T-helper 2 cell treated with Interferon-gamma antibody and Interleukin-4, amounts not matched to agents 5 μg/mL and 100 μg/mL, for 36 hours (primary cell): ENCODE measurements at regions not wholly inside any gene's neighbourhood (a gene's known extent, or its start where the extent isn't known, plus 50 kb on each side); places are given as distances from the start of the nearest gene placed in this dataset.

Experiments
- DNase-seq: peaks from one replicate; pipeline ENCODE4 v3.0.0; 2021; ENCODE audit warnings: low spot score
- H3K27ac Mint-ChIP-seq: one replicate; pipeline ENCODE4 v1.8.0; 2021; ENCODE audit warnings: mild to moderate bottlenecking, mixed read lengths
- H3K27me3 Mint-ChIP-seq: one replicate; pipeline ENCODE4 v1.8.0; 2021; ENCODE audit warnings: low read depth, mixed read lengths
- H3K36me3 Mint-ChIP-seq: one replicate; pipeline ENCODE4 v1.8.0; 2021; ENCODE audit warnings: low read depth, mixed read lengths
- H3K4me1 Mint-ChIP-seq: one replicate; pipeline ENCODE4 v1.8.0; 2021; ENCODE audit warnings: low read depth, mixed read lengths
- H3K4me3 Mint-ChIP-seq: one replicate; pipeline ENCODE4 v1.8.0; 2022; ENCODE audit warnings: mild to moderate bottlenecking, moderate library complexity, mixed read lengths
- H3K9me3 Mint-ChIP-seq: one replicate; pipeline ENCODE4 v1.8.0; 2021; ENCODE audit warnings: mixed read lengths

GRCh38 chr2:84278386-84278785 is 180.7 kb downstream of the SUCLG1 start:
- Mint-ChIP-seq H3K9me3 (no peaks in the 10 kb centered on the region), H3K36me3 (no peaks in the 10 kb centered on the region), H3K4me1 (peaks cover 22% of the 10 kb centered on the region), H3K27me3 (peaks cover 26% of the 10 kb centered on the region), H3K27ac (peak overlapping the region; percentile 6), H3K4me3 (peak overlapping the region; percentile 5)
- DNase-seq: no peak

DNA sequence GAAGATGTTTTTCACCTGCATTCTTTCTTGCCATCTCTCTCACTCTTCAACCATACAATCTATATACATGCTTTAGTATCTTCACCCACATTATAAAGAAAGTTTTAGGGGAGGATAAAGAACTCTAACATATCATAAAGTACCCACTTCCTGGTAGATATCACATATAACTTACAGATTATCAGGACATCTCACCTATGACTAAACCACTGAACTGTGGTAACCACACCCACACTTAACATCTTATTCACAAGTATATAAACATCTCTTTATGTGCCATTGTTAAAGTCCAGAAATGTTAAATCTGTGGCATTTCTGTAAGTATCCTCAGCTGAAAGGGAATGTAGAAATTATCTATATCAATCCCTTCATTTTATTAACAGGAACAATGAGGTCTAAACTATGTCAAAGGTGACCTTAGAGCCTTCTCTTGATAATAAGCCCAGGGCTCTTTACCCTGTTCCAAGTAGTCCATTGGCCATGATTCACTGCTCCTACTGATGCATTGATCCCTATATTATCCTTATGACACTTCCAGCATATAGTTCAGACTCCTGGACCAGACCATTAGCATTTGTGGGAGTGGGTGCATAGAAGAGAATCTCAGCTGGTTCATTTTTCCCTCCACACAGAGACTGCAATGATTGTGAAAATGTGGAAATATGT is 182.4 kb downstream of the SUCLG1 start:
- H3K4me3 Mint-ChIP-seq: peak overlapping the region; percentile 36
- H3K27me3 Mint-ChIP-seq: peaks cover 37% of the 10 kb centered on the region
- no peaks in the 10 kb centered on the region for H3K9me3 Mint-ChIP-seq
- H3K36me3 Mint-ChIP-seq: no peaks in the 10 kb centered on the region
- H3K4me1 Mint-ChIP-seq: peaks cover 22% of the 10 kb centered on the region
- H3K27ac Mint-ChIP-seq: peak overlapping the region; percentile 53
- no peak for DNase-seq

DNA sequence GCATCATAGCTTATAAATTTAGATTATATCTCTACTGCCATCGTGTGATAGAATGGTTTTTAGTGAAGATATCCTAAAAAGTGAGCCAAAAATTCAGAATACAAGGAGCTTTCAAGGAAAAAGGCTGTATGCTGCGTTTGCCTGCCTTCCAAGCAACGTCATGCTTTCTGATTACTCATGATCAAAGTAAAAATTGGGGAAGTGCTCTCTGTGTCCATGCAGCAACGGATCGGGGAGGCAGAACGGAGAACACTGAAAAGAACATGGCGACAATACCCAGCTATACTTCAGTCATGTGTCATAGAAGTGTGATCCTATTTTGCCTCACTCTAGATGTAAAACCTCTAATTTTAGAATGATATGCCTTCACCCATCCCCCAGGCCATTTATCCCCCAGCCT is 185.7 kb downstream of the SUCLG1 start:
- Mint-ChIP-seq H3K27ac (no peak overlapping the region), H3K27me3 (peaks cover 38% of the 10 kb centered on the region), H3K4me1 (peaks cover 19% of the 10 kb centered on the region), H3K9me3 (no peaks in the 10 kb centered on the region), H3K4me3 (no peak overlapping the region), H3K36me3 (no peaks in the 10 kb centered on the region)
- DNase-seq: no peak

- Mint-ChIP-seq H3K4me1 (peaks cover 7% of the 10 kb centered on the region), H3K27ac (no peak overlapping the region), H3K36me3 (no peaks in the 10 kb centered on the region)
These were observed 187.1 kb downstream of the SUCLG1 start for GRCh38 chr2:84271977-84272376.

GRCh38 chr2:84257831-84258230 is 201.2 kb downstream of the SUCLG1 start:
- no peaks in the 10 kb centered on the region for H3K4me1 Mint-ChIP-seq
- no peak for DNase-seq
- H3K27me3 Mint-ChIP-seq: peaks cover 2% of the 10 kb centered on the region
- H3K4me3 Mint-ChIP-seq: no peak overlapping the region
- H3K36me3 Mint-ChIP-seq: no peaks in the 10 kb centered on the region
- H3K9me3 Mint-ChIP-seq: no peaks in the 10 kb centered on the region
- no peak overlapping the region for H3K27ac Mint-ChIP-seq

More at GRCh38 chr2:84271977-84272376, 187.1 kb downstream of the SUCLG1 start:
- no peak for DNase-seq
- Mint-ChIP-seq H3K27me3 (peaks cover 33% of the 10 kb centered on the region), H3K9me3 (no peaks in the 10 kb centered on the region), H3K4me3 (no peak overlapping the region)

- no peak for DNase-seq
These were observed 207.3 kb downstream of the SUCLG1 start for GRCh38 chr2:84251651-84252302.

DNA sequence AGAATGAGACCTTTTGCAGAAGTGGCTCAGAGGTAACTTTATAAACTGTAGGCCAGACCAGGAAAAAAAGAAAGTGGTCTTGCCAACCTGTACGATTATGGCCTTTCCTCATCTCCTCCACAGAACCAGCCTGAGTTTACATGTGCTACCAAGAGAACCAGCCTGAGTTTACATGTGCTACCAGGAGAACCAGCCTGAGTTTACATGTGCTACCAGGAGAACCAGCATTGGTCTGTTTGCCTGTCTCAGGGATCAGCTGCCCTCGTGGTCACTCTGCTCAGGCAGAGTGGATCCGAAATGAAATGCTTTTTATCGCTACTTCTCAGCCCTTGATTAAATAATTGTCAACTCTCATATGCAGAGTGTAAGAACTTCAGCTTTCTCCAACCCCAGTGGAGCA is 209.9 kb downstream of the SUCLG1 start:
- Mint-ChIP-seq H3K27me3 (no peaks in the 10 kb centered on the region), H3K4me1 (no peaks in the 10 kb centered on the region), H3K27ac (no peak overlapping the region), H3K9me3 (no peaks in the 10 kb centered on the region), H3K36me3 (no peaks in the 10 kb centered on the region), H3K4me3 (no peak overlapping the region)
- DNase-seq: no peak

More at GRCh38 chr2:84251651-84252302, 207.3 kb downstream of the SUCLG1 start:
- no peaks in the 10 kb centered on the region for H3K4me1 Mint-ChIP-seq
- H3K27ac Mint-ChIP-seq: no peak overlapping the region
- no peak overlapping the region for H3K4me3 Mint-ChIP-seq
- no peaks in the 10 kb centered on the region for H3K27me3 Mint-ChIP-seq
- no peaks in the 10 kb centered on the region for H3K9me3 Mint-ChIP-seq
- H3K36me3 Mint-ChIP-seq: no peaks in the 10 kb centered on the region

DNA sequence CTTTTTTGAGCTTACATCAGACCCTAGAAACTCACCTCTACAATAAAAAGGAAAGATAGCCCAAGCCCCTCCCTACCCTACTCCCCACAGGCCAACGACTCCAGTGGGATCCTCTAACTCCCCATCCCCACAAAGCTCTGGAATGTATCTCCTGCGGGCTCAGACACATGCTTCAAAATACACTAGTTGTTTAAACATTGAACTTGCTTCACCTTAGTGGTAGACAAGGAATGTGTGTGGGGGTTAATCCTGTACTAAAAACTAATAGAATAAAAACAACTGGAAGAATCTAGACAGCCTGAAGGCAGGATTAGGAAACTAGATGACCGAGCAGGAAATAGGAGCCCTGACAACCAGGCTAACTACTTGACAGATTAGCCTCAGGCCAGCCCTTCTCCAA is 211.5 kb downstream of the SUCLG1 start:
- no peak overlapping the region for H3K4me3 Mint-ChIP-seq
- DNase-seq: no peak
- no peaks in the 10 kb centered on the region for H3K27me3 Mint-ChIP-seq
- no peaks in the 10 kb centered on the region for H3K4me1 Mint-ChIP-seq
- H3K36me3 Mint-ChIP-seq: no peaks in the 10 kb centered on the region
- no peak overlapping the region for H3K27ac Mint-ChIP-seq
- H3K9me3 Mint-ChIP-seq: no peaks in the 10 kb centered on the region

GRCh38 chr2:84243788-84244733 is 215.0 kb downstream of the SUCLG1 start:
- no peak for DNase-seq
- Mint-ChIP-seq H3K27me3 (no peaks in the 10 kb centered on the region), H3K9me3 (no peaks in the 10 kb centered on the region), H3K4me1 (no peaks in the 10 kb centered on the region), H3K36me3 (no peaks in the 10 kb centered on the region), H3K4me3 (no peak overlapping the region), H3K27ac (no peak overlapping the region)

DNA sequence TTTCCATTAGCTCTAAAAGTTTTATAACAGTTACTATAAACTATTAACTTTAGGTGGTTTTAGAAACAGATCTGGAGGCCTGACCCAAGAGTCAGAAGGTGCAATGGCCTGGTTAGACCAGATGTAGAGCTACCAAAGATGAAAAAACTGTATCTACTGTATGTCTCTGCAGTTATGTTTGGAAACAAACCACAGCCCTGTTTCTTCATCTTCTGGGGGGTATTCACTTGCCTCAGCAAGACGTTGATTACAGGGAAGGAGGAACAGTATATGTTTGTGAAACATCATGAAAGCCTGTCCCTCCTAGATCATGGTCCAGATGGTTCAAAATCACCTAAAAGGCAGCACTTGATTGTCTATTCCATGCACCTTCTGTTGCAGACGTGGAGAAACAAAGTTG is 220.2 kb downstream of the SUCLG1 start:
- H3K36me3 Mint-ChIP-seq: no peaks in the 10 kb centered on the region
- no peak overlapping the region for H3K27ac Mint-ChIP-seq
- no peaks in the 10 kb centered on the region for H3K4me1 Mint-ChIP-seq
- no peaks in the 10 kb centered on the region for H3K9me3 Mint-ChIP-seq
- H3K27me3 Mint-ChIP-seq: no peaks in the 10 kb centered on the region
- no peak for DNase-seq
- no peak overlapping the region for H3K4me3 Mint-ChIP-seq

DNA sequence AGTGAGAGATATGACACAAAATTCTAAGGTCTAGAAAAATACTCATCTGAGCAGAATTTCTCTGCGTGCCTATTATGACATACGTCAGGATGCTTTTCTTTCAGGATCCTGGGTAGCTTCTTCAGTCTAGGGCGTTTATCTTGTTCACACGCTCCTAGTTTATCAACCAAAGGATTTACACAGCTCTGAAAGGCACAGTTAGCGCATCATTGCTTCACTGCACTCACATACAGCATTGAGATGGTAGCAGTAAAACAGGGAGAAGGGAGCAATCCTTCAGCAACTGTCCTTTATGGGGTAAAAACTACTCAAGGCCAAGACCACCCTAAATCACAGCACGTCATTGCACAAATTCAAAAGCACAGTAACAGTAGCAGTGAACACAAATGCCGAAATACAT is 222.8 kb downstream of the SUCLG1 start:
- no peak overlapping the region for H3K4me3 Mint-ChIP-seq

GRCh38 chr2:84234103-84234502 is 225.0 kb downstream of the SUCLG1 start:
- Mint-ChIP-seq H3K4me3 (no peak overlapping the region), H3K36me3 (no peaks in the 10 kb centered on the region), H3K4me1 (no peaks in the 10 kb centered on the region), H3K9me3 (no peaks in the 10 kb centered on the region), H3K27ac (no peak overlapping the region), H3K27me3 (no peaks in the 10 kb centered on the region)
- no peak for DNase-seq

More for the DNA sequence above, 222.8 kb downstream of the SUCLG1 start:
- Mint-ChIP-seq H3K27me3 (no peaks in the 10 kb centered on the region), H3K9me3 (no peaks in the 10 kb centered on the region), H3K4me1 (no peaks in the 10 kb centered on the region), H3K27ac (no peak overlapping the region), H3K36me3 (no peaks in the 10 kb centered on the region)
- DNase-seq: no peak

- no peak for DNase-seq
- H3K36me3 Mint-ChIP-seq: no peaks in the 10 kb centered on the region
- H3K4me3 Mint-ChIP-seq: no peak overlapping the region
- H3K27me3 Mint-ChIP-seq: no peaks in the 10 kb centered on the region
- H3K4me1 Mint-ChIP-seq: no peaks in the 10 kb centered on the region
- no peak overlapping the region for H3K27ac Mint-ChIP-seq
- no peaks in the 10 kb centered on the region for H3K9me3 Mint-ChIP-seq
These were observed 227.6 kb downstream of the SUCLG1 start for GRCh38 chr2:84231478-84231877.

DNA sequence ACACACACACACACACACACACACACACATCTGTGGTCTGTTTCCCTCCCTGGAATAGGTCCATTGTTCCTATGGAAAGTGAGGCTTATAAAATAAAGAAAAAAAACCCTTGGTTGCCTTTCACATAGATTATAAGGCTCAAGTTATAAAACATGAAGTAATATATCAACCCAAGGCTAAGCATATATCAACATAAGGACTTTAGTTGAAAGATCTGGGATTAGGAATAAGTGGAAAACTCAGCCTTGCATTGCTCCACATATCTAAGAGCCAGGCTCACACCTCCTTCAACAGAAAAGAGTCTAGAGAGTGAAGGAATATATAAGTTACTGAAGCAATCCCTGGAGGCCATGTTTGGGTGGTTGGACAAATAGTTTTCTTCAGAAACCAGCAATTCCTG is 235.0 kb downstream of the SUCLG1 start:
- no peak overlapping the region for H3K27ac Mint-ChIP-seq

More for the DNA sequence above, 235.0 kb downstream of the SUCLG1 start:
- Mint-ChIP-seq H3K36me3 (no peaks in the 10 kb centered on the region), H3K4me1 (no peaks in the 10 kb centered on the region), H3K4me3 (no peak overlapping the region), H3K9me3 (no peaks in the 10 kb centered on the region), H3K27me3 (peaks cover 2% of the 10 kb centered on the region)
- no peak for DNase-seq
